ENCODE measurements at regions not wholly inside any gene's neighbourhood (a gene's known extent, or its start where the extent isn't known, plus 50 kb on each side); places are given as distances from the start of the nearest gene placed in this dataset.

- DNase-seq (ENCODE audit: low read depth) = no peak
These were observed 98.2 kb upstream of the GCFC2 start for GRCh38 chr2:75808793-75809535.

- no peak for DNase-seq (ENCODE audit: low read depth)
These were observed 97.3 kb upstream of the GCFC2 start for GRCh38 chr2:75807992-75808391.

- no peak for DNase-seq (ENCODE audit: low read depth)
These were observed 90.7 kb upstream of the GCFC2 start for GRCh38 chr2:75801234-75801982.

- no peak for DNase-seq (ENCODE audit: low read depth)
These were observed 89.7 kb upstream of the GCFC2 start for GRCh38 chr2:75800456-75800855.

- DNase-seq (ENCODE audit: low read depth) = no peak
These were observed 89.1 kb upstream of the GCFC2 start for GRCh38 chr2:75799859-75800258.

- no peak for DNase-seq (ENCODE audit: low read depth)
These were observed 87.9 kb upstream of the GCFC2 start for GRCh38 chr2:75798569-75798968.

- no peak for DNase-seq (ENCODE audit: low read depth)
These were observed 82.3 kb upstream of the GCFC2 start for GRCh38 chr2:75792996-75793395.

GRCh38 chr2:75792146-75792545, 81.4 kb upstream of the GCFC2 start:
- DNase-seq (ENCODE audit: low read depth) = no peak

- no peak for DNase-seq (ENCODE audit: low read depth)
These were observed 80.2 kb upstream of the GCFC2 start for GRCh38 chr2:75790814-75791467.

- no peak for DNase-seq (ENCODE audit: low read depth)
These were observed 79.6 kb upstream of the GCFC2 start for GRCh38 chr2:75790121-75790813.

- DNase-seq (ENCODE audit: low read depth) = no peak
These were observed 78.2 kb upstream of the GCFC2 start for GRCh38 chr2:75788902-75789301.

- no peak for DNase-seq (ENCODE audit: low read depth)
These were observed 77.4 kb upstream of the GCFC2 start for GRCh38 chr2:75788154-75788553.

GRCh38 chr2:75787532-75788132, 76.9 kb upstream of the GCFC2 start:
- peak; percentile 6 for DNase-seq (ENCODE audit: low read depth)

GRCh38 chr2:75775311-75775823, 64.7 kb upstream of the GCFC2 start:
- no peak for DNase-seq (ENCODE audit: low read depth)

GRCh38 chr2:75772908-75773630, 62.4 kb upstream of the GCFC2 start:
- DNase-seq (ENCODE audit: low read depth) = no peak

GRCh38 chr2:75765798-75766197, 55.1 kb upstream of the GCFC2 start:
- DNase-seq (ENCODE audit: low read depth) = no peak

- no peak for DNase-seq (ENCODE audit: low read depth)
These were observed 53.9 kb upstream of the GCFC2 start for GRCh38 chr2:75764611-75765010.

All from fibroblast of the conjunctiva (primary cell).